Putamen (tissue), 1 donor: ENCODE measurements at regions not wholly inside any gene's neighbourhood (a gene's known extent, or its start where the extent isn't known, plus 50 kb on each side); places are given as distances from the start of the nearest gene placed in this dataset.
"Not testable (repeated sequence)": the region's sequence is repeated elsewhere in the genome, so short reads cannot be mapped to it uniquely, and the experiment has no call there.

Source experiments
- DNase-seq: peaks from one replicate; pipeline ENCODE4 v3.0.0-alpha.2; 2016; ENCODE audit warnings: low spot score

DNA sequence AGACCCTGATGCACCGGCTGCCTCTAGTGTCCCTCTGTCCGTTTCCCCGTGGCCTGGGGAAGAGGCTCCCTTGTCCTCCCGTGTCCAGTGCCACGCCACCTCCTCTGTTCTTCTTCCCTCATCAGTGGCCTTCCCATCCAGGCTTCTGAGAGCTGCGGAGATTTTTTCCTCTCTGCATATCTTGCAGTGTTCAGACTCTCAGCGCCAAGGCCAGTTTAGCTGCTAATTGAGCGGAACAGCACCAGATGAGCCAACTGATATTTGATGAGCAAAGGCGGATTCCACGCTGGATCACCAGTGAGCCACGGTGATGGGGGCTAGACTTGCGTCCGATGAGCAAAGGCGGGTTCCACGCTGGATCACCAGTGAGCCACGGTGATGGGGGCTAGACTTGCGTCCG, 257.6 kb downstream of the FOXL1 start:
- DNase-seq = no peak

DNA sequence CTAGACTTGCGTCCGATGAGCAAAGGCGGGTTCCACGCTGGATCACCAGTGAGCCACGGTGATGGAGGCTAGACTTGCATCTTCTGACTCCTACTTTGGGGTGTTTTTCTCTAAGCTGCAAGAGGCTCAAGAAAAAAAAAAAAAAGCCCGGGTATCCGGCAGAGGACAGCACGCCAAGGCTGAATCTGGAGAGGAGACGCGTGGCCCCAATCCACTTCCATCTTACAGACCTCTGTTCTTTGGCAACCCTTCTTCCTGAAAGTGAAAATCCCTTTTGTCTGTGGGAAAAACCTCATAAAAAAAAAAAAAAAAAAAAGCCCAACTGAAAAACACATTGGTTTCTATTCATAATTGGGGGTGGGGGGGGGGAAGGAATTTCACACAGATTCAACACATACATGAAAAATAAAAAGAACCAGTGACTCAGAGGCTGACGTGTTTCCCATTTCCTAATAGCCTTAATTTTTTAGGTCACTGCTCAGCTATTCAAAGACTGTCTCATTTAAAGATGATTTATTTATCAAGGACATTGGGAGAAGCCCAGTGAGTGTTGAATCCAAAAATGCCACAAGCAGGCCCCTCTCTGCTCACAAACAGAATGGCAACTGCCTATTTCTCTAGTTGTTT, 258.3 kb downstream of the FOXL1 start:
- DNase-seq = no peak

DNA sequence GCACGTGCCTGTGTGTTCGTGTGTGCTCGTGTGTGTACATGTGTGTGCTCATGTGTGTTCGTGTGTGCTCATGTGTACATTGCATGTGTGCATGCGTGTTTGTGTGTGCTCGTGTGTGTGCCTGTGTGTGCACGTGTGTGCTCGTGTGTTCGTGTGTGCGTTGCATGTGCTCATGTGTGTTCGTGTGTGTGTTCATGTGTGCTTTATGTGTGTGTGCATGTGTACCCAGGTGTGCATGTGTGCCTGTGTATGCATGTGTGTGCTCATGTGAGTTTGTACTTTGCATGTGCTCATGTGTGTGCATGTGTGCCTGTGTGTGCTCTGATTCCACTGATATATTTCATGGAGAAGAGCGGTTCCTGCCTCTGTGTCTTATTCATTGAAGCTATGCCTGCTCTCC, 265.5 kb downstream of the FOXL1 start:
- DNase-seq = no peak

DNA sequence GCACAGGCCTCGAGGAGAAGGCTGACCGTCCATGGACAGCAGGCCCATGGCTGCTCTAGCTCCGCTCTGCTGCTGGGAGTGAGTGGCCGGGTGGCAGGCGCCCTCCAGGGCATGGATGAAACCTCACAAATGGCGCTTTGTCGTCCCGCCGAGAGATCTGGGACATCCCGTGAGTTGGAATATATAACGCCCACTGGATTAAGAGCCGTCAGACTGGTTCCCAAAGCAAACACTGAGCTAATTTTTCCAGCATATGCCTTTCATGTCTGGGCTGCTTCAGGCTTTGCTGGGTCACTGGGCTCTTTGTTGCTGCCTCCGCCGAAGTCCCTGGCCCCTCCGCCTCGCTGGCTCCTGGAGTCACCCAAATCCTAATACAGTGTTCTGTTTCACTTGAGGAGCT, 266.3 kb downstream of the FOXL1 start:
- DNase-seq = no peak

DNA sequence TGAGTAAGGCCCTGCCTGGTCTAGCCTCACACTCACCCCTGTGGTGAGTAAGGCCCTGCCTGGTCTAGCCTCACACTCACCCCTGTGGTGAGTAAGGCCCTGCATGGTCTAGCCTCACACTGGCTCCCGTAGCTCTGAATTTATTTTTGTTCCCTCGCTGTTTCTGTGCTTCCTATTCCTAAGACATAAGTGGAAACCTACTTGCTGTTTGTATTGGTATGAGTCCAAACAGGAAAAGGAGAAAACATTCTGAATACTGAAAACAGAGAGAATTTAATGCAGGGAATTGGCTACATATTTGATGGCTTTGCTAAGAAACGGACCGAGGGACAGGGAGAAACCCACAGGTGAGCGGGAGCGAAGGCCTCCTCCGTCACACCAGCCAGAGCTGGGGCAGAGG, 267.8 kb downstream of the FOXL1 start:
- no peak for DNase-seq

DNA sequence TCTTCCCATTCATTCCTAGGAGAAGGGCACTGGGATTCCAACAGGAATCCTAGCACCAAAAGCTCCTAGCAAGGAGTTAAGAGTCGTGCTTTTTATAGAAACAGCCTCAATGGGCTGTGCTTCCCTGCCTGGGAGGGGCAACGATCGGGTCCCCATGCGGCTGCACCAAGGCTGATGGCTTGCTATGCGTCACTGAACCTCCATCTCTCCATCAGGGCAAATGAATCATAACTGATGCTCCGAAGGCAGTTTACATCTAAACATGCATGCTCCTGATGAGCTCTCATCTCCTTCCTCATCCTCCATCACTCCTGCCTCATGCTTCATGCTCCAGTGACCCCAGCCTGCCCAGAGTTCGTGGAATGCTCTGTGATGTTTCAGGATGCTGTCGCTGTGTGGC, 270.5 kb downstream of the FOXL1 start:
- no peak for DNase-seq

DNA sequence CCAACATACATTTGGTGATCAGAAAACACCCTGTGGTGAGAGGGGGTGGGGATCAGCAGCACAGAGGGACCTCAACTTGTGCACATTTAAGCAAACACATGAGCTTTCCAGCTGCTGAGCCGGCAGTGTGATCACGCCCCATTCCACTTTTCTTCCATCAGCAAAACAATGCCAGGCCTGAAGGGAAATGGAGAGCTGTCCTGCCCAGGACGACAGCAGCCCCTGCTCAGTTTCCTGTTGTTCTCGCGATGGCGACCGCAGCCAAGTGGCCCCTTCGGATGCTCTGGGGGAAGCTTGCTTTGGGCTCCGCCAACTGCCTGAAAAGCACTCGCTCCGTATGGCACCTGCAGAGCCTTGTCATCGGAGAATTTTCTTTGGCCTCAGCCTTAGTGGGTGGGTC, 272.3 kb downstream of the FOXL1 start:
- DNase-seq = no peak

DNA sequence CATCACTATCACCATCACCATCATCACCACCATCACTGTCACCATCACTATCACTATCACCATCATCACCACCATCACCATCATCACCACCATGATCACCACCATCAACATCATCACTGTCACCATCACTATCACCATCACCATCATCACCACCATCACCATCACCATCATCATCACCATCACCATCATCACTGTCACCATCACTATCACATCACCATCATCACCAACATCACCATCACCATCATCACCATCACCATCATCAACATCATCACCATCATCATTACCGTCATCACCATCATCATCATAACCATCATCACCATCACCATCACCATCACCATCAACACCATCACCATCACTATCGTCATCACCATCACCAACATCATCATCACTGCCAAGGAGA, 273.8 kb downstream of the FOXL1 start:
- no peak for DNase-seq

DNA sequence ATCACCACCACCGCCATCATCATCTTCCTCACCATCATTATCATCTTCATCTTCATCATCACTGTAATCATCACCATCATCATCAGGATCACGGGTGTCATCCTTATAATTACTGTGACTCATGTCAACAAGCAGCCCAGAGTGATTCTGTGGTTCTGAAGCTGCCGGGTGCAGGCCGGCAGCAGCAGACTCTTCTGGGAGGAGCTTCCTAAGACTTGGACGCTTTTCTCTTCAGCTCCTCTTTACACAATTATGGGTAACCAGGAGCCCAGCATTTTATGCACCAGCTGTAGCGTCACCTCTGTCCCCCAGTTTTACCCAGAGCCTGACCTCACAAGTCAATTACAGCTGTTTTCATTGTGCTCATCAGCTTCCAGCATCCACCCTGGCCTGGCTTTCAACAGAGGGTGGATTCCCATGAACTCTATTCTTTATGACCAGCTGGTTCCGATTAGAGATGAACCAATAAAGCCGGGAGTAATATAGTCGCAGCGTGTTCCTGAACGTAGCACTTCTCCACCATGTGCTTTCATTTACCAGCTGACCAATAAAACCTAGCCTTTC, 275.8 kb downstream of the FOXL1 start:
- no peak for DNase-seq

DNA sequence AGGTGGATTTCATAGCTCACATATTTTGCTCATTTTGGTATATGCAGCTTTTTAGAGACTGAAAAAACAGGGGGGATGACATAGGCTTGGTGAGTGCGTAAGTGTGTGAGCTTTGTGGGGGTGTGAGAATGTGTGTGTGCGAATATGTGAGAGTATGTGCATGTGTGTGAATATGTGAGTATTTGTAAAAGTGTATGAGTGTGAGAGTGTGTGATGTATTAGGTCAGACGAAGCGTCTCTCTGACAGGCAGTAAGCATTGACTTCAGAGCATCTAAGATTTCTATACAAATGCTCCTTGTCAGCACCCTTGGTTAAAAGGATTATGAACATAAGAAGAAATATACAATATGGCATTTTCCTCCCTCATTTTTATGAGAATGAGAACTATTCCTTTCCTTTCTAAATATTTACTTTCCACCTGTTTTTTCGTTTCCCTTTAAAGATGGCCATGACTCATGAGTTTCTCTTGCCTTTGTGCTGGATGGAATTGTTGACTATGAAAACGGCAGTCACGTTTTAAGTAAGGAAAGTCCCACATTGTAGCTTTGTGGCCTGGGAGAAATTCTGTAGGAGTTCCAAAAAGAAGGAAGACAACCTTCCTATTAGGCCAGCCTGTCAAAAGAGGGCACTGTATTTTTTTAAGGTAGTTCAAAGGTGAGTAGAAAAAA, 276.4 kb downstream of the FOXL1 start:
- no peak for DNase-seq

DNA sequence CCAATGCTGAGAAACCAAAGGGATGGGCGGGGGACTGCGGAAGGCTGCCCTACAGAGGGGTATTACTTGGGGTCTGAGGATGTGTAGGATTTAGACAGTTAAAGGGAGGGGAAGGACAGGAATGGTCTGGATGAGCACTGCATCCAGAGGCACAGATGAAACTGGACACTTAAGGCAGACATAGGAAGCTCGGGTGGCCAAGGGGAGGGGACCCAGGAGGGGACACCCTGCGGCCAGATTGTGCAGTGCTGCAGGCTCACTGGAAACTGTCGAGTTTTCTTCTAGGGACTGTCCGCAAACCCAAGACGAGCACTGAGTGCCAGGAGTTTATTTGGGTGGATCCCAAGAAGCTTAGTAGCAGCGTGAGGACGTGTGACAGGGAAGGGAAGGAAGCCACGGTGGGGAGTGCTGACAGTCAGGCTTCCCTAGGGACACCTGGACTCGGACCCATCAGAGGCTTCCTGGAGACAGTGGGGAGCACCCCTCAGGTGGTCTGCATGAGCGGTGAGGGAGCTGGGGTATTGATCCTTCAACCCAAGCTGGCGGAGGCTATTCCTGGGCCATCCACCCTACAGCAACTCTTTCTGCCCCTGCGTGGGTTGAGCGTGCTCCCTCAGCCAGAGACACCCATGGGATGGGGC, 278.7 kb downstream of the FOXL1 start:
- no peak for DNase-seq

DNA sequence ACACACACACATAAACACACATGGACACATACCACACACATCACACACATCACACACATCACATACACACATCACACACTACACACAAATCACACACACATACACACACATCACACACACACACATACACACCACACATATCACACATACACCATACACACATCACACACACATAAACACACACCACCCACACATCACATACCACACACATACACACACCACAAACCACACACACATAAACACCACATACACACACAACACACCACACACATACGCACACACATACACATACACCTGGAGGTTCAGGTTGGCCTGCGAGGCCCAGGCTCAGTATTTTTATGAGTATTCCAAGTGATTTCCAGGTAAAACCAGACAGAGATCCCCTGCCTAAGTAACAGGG, 279.5 kb downstream of the FOXL1 start:
- DNase-seq = no peak

DNA sequence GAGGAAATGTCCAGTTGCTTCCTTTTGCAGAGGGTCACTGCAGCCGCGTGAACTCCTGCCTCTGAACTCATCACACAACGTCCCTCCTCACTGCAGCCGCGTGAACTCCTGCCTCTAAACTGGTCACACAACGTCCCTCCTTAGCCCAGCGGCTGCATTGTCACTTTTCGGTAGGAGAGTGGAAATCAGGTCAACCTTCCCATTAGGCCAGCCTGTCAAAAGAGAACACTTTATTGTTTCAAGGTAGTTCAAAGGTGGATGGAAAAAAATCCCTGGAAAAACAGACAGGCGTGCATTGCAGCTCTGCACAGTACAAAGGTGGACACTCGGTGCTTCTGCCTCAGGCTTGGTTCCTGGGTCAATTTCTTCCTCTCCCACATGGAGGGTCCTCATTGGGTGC, 280.2 kb downstream of the FOXL1 start:
- no peak for DNase-seq

DNA sequence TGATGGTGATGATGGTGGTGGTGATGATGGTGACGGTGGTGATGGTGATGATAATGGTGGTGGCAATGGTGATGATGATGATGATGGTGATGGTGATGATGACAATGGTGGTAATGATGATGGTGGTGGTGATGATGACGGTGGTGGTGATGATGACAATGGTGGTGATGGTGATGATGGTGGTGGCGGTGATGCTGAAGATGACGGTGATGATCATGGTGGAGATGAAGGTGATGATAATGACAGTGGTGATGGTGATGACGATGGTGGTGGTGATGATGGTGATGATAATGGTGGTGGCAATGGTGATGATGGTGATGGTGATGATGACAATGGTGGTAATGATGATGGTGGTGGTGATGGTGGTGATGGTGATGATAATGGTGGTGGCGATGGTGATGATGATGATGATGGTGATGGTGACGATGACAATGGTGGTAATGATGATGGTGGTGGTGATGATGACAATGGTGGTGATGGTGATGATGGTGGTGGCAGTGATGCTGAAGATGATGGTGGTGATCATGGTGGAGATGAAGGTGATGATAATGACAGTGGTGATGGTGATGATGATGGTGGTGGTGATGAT, 283.0 kb downstream of the FOXL1 start:
- not testable (repeated sequence) for DNase-seq

DNA sequence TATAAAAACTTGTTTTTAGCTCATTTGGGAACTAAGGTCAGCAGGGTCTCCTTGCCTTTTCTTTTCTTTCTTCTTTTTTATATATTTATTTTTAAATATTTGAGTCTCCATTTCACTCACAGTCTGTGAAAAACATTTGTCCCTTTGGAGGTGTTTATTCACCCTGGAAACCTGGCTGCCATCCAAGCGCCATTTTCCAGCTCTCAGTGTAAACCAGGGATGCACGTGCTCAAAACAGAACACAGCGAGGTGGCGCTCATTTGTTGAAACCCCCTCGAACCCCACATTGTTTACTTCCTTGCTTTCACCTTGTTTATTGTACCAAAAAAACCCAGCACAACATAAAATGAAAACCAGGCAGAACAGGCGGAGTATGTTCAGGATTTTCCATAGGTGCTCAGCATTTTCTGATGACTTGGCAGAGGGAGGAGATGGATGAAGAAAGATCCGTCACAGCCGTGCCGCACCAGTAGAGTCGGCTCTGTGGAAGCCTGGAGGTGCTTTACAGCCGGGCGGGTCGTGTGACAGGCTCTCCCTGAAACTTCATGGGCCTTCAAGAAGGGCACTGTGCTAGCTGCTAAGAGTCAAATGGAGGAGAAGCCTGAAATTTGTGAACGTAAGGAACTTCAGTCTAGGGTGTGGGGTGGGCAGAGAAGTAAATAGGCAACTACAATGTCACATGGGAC, 284.4 kb downstream of the FOXL1 start:
- DNase-seq = no peak

DNA sequence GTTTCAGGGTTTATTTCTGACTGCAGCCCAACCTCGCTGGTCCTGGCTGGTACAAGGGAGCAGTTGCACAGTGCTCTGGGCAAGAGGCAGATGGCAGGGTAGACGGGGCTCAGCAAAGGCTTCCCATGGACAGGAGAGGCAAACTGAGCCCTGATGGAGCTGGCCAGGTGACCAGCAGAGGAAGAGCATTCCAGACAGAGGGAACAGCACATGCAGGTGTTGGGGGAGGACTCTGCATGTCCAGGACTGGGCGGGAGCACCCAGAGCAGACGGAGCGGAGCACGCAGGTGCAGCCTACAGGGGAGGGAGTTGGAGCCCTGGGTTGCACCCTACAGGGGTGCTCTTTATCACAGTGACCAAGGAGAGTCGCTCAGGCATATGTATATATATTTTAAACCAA, 285.3 kb downstream of the FOXL1 start:
- DNase-seq = no peak

DNA sequence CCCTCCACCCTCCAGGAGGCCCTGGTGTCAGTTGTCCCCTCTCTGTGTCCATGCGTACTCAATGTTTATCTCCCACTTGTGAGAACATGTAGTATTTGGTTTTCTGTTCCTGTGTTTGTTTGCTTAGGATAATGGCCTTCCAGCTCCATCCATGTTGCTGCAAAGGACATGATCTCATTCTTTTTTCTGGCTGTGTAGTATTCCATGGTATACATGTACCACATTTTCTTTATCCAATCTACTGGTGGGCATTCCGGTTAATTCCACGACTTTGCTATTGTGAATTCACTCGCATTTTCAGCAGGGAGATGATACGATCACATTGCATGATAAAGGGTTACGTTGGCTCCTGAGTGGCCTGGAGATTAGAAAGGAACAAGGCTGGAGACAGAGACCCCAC, 286.2 kb downstream of the FOXL1 start:
- no peak for DNase-seq

DNA sequence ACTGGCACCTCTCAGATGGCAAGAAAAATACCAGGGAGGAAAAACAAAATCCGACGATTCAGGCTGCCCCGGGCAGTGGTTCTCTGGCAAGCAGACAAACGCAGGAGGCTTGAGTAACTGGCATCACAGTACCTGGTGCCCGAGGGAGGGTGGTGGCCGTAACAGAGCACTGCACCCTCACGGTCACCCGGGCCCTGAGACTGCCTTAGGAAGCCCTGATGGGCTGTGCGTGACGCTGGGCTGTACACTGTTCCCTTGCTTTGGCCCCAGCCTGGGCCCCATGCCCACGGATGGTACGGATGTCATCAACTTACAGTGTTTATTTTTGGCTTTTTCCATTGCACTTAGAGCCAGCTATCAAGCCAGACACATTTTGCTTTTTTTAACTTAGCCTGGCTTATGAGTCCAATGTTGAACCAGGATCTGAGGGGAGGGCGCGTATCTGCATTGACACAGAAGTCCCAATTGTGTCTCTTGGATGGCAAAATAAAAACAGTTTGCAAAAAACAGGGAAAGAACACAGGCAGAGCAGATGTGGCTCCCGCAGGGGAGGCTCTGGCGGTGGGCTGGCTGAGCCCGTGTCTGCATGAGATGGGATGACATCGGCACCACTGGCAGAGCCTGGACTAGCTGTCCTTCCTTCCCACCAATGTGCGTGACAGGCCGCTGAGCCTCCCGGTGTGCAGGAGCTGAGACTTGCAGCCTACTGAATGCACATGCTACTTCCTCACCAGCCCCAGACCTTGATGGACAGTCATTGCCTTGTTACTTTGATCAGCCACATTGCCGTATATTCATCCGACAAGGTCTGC, 287.7 kb downstream of the FOXL1 start:
- no peak for DNase-seq

DNA sequence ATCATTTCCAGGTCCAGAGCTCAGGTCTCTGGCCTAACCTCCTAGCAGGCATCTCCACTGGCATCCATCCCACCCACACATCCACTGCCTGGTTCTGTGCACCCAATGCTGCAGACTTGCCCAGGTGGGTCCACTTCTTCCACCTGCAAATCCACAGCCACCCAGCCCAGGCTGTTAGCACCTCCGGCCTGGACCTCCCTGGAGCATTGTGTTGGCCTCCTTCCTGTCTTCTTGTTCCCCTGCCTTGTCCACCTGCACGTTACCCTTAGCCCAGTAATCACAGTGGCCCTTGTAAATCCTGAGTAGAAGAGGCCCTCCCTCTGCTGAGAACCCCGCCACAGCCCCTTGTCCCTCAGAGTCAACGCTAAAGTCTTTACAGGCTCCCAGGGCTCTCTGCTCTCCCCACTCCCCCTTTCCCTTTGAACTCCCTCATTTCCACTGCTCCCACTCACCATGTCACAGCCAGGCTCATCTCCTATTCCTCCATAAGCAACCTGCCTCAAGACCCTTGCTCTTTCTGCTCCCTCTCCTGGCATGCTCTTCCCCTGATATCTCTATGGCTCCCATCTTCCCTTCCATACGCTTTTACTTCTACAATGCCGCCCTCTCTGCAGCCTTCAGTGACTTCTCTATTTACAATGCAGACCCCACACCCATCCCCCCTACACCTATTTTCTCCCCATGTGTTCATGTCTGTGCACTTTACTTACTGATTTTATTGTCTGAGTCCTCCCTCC, 288.8 kb downstream of the FOXL1 start:
- DNase-seq = no peak

DNA sequence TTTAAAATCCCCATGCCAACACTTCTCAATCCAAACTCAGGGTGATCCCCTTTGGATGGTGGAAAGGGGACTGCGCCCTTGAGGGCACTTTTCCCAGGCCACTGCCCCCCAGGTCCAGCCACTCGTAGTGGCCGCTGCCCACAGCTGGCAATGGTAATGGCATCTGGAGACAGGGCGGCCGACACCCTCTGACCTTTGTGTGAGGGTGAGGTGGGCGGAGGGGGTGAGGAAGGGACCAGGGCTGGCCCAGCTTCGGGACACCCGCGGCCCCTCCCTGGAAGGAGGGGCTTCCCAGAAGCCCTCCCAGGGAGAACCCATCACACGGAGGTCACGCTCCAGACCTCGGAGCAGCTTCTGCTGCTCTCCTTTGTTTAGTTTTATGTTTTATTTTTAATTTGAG, 289.7 kb downstream of the FOXL1 start:
- DNase-seq = no peak

DNA sequence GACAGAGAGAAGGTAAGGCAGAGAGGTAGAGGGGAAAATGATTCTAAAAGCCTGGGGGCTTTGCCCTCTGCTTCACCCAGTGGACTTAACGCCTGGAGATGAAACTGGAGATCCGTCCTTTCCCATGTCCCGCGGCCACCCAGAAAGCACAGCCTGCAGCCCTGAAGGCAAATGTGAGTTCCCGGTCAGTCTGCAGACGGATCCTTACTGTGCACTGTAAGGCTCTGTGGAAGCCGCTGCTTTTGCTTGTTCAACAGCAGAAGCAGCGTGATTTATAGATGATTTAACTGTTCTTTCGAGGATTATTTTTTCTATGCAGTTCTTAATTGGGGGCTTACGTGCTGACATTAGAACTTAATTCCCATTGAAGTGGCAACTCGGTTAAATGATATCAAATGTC, 290.4 kb downstream of the FOXL1 start:
- DNase-seq = no peak
